ENCODE measurements at regions not wholly inside any gene's neighbourhood (a gene's known extent, or its start where the extent isn't known, plus 50 kb on each side); places are given as distances from the start of the nearest gene placed in this dataset.

- Histone ChIP-seq H2AFZ (ENCODE audit: insufficient read depth, low read depth, low read length, poor library complexity, severe bottlenecking) (no peak overlapping the region), H3K27ac (ENCODE audit: low read length in 2 of 2) (no peak overlapping the region), H3K9me3 (ENCODE audit: control extremely low read depth in 1 of 3, control insufficient read depth in 2 of 3, insufficient read depth in 1 of 3, low read length in 2 of 3) (no peaks in the 10 kb centered on the region), H3K4me2 (replicated peaks; ENCODE audit: low read depth, low read length, poor library complexity, severe bottlenecking) (no peak overlapping the region), H3K4me1 (ENCODE audit: control insufficient read depth in 2 of 2, insufficient read depth in 2 of 2, low read length in 2 of 2) (no peaks in the 10 kb centered on the region), H3K36me3 (replicated peaks in 1 of 2; ENCODE audit: control extremely low read depth in 1 of 2, control insufficient read depth in 1 of 2, extremely low read depth in 1 of 2, insufficient read depth in 2 of 2, low read length in 1 of 2) (no peaks in the 10 kb centered on the region), H3K9ac (ENCODE audit: low read length) (no peak overlapping the region), H3K4me3 (ENCODE audit: control extremely low read depth in 1 of 5, extremely low read depth in 1 of 5, insufficient read depth in 1 of 5, low read depth in 2 of 5, low read length in 4 of 5) (no peak overlapping the region), H3K27me3 (replicated peaks in 1 of 4; ENCODE audit: control extremely low read depth in 1 of 4, control insufficient read depth in 3 of 4, insufficient read depth in 4 of 4, low read length in 3 of 4) (no peaks in the 10 kb centered on the region), H4K20me1 (ENCODE audit: control insufficient read depth, insufficient read depth, low read length, poor library complexity, severe bottlenecking) (no peaks in the 10 kb centered on the region), H3K79me2 (ENCODE audit: control insufficient read depth, insufficient read depth, low read length) (no peaks in the 10 kb centered on the region)
- H3K4me3 Mint-ChIP-seq, result no peak overlapping the region
- H3K27me3 Mint-ChIP-seq, result no peaks in the 10 kb centered on the region
- H3K9me3 Mint-ChIP-seq (ENCODE audit: insufficient read depth), result no peaks in the 10 kb centered on the region
- no CpG with 5 or more reads among the region's 2 CpGs for WGBS (ENCODE audit: insufficient coverage)
- intact Hi-C loops (cut with micrococcal nuclease), result no loop called here
- TF ChIP-seq CTCF (IDR thresholded peaks at IDR 0.05) (no peak), EZH2 (IDR thresholded peaks at IDR 0.05; ENCODE audit: borderline replicate concordance, insufficient read depth, low read depth, low read length, poor library complexity, severe bottlenecking) (no peak)
- no peak for DNase-seq
- no peak overlapping the region for H3K27ac Mint-ChIP-seq
- no peak for ATAC-seq (ENCODE audit: low read depth)
- POLR2A ChIA-PET, result no interaction called here
- H3K4me1 Mint-ChIP-seq, result no peaks in the 10 kb centered on the region
- CTCF ChIA-PET, result no interaction called here
Measured at GRCh38 chr4:79199743-79200142, 126.1 kb downstream of the NAA11 start.

DNA sequence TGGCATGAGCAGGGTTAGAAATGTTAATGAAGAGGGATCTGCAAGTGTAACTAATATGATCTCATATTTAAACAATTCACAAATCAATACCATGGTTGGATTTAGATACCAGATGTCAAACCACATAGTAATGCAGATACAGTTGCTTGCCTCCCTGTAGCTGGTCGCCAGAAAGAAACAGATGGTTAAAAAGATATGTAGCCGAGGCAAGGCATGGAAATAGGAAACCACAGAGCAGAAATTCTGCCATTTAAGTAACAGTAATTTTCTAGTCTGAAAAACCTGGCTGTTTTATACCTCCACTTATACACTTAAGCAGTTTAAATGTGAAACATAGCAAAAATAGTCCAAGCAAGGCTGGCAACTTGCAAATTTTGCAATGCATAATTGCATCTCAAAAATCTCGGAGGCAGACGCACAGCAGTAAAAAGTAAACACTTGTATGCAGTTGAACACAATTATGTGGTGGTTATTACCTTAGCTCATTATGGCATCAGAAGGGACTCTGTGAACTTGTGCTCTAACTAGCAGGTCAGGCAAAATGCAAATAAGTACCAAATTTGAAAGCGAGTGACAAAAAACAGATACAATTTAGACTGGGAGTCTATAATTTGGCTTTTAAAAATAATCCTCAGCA is 126.8 kb downstream of the NAA11 start:
- Mint-ChIP-seq H3K4me3 (no peak overlapping the region), H3K27ac (no peak overlapping the region), H3K9me3 (ENCODE audit: insufficient read depth) (no peaks in the 10 kb centered on the region), H3K27me3 (no peaks in the 10 kb centered on the region), H3K4me1 (no peaks in the 10 kb centered on the region)
- Histone ChIP-seq H3K4me1 (ENCODE audit: control insufficient read depth in 2 of 2, insufficient read depth in 2 of 2, low read length in 2 of 2) (no peaks in the 10 kb centered on the region), H2AFZ (ENCODE audit: insufficient read depth, low read depth, low read length, poor library complexity, severe bottlenecking) (no peak overlapping the region), H3K79me2 (ENCODE audit: control insufficient read depth, insufficient read depth, low read length) (no peaks in the 10 kb centered on the region), H3K9ac (ENCODE audit: low read length) (no peak overlapping the region), H3K27me3 (replicated peaks in 1 of 4; ENCODE audit: control extremely low read depth in 1 of 4, control insufficient read depth in 3 of 4, insufficient read depth in 4 of 4, low read length in 3 of 4) (no peaks in the 10 kb centered on the region), H4K20me1 (ENCODE audit: control insufficient read depth, insufficient read depth, low read length, poor library complexity, severe bottlenecking) (no peaks in the 10 kb centered on the region), H3K27ac (ENCODE audit: low read length in 2 of 2) (no peak overlapping the region), H3K4me3 (ENCODE audit: control extremely low read depth in 1 of 5, extremely low read depth in 1 of 5, insufficient read depth in 1 of 5, low read depth in 2 of 5, low read length in 4 of 5) (no peak overlapping the region), H3K36me3 (replicated peaks in 1 of 2; ENCODE audit: control extremely low read depth in 1 of 2, control insufficient read depth in 1 of 2, extremely low read depth in 1 of 2, insufficient read depth in 2 of 2, low read length in 1 of 2) (no peaks in the 10 kb centered on the region), H3K9me3 (ENCODE audit: control extremely low read depth in 1 of 3, control insufficient read depth in 2 of 3, insufficient read depth in 1 of 3, low read length in 2 of 3) (no peaks in the 10 kb centered on the region), H3K4me2 (replicated peaks; ENCODE audit: low read depth, low read length, poor library complexity, severe bottlenecking) (no peak overlapping the region)
- ChIA-PET POLR2A (no interaction called here), CTCF (no interaction called here)
- intact Hi-C loops (cut with micrococcal nuclease), result no loop called here
- no peak for ATAC-seq (ENCODE audit: low read depth)
- TF ChIP-seq EZH2 (IDR thresholded peaks at IDR 0.05; ENCODE audit: borderline replicate concordance, insufficient read depth, low read depth, low read length, poor library complexity, severe bottlenecking) (no peak), CTCF (IDR thresholded peaks at IDR 0.05) (no peak)
- 95% methylated on average over 2 of the region's 5 CpGs for WGBS (ENCODE audit: insufficient coverage)
- DNase-seq, result no peak
